ENCODE measurements at regions not wholly inside any gene's neighbourhood (a gene's known extent, or its start where the extent isn't known, plus 50 kb on each side); places are given as distances from the start of the nearest gene placed in this dataset.

DNA sequence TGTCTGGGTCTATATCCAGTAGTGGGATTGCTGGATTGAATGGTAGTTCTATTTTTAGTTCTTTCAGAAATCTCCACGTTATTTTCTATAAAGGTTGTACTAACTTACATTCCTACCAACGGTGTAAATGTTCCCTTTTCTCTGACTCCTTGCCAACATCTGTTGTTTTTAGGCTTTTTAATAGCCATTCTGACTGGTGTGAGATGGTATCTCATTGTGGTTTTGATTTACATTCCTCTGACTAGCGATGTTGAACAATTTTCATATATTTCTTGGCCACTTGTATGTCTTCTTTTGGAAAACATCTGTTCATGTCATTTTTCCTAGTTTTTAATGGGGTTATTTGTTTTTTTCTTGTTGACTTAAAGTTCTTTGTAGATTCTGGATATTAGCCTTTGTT is 99.3 kb downstream of the BMP2 start:
- H3K27me3 ChIP-seq (replicated peaks; ENCODE audit: insufficient read depth, low read length), result no peaks in the 10 kb centered on the region
- H3K27ac ChIP-seq (ENCODE audit: low read length), result no peak overlapping the region
- TF ChIP-seq EZH2 (optimal IDR thresholded peaks at IDR 0.05; ENCODE audit: low read depth, low read length), result no peak
- TF ChIP-seq, protein P1, sequence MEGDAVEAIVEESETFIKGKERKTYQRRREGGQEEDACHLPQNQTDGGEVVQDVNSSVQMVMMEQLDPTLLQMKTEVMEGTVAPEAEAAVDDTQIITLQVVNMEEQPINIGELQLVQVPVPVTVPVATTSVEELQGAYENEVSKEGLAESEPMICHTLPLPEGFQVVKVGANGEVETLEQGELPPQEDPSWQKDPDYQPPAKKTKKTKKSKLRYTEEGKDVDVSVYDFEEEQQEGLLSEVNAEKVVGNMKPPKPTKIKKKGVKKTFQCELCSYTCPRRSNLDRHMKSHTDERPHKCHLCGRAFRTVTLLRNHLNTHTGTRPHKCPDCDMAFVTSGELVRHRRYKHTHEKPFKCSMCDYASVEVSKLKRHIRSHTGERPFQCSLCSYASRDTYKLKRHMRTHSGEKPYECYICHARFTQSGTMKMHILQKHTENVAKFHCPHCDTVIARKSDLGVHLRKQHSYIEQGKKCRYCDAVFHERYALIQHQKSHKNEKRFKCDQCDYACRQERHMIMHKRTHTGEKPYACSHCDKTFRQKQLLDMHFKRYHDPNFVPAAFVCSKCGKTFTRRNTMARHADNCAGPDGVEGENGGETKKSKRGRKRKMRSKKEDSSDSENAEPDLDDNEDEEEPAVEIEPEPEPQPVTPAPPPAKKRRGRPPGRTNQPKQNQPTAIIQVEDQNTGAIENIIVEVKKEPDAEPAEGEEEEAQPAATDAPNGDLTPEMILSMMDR (IDR thresholded peaks at IDR 0.05; ENCODE audit: low read length), result no peak
- TF ChIP-seq EZH2phosphoT487 (IDR thresholded peaks at IDR 0.05; ENCODE audit: low read length), result no peak

DNA sequence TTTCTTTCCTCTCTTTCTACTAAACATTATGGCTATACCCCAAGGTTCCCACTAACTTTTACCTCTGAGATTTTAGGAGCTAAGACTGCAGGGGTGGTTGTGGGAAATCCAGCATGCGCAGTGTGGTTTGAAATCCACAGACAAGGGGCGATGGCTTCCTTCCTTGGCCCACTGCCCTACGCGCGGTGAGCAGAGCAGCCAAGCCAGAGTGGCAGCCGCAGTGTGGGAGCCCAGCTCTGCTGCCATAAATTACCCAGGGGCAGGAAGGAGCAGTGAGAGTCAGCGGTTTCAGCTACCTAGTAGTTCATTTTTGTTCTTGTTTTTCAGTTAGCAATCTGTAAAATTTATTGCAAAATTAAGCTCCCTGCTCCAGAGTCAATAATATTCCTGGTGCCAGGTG is 101.4 kb downstream of the BMP2 start:
- 0 out of 2 replicates have a peak, but pooled peaks cover 2% of the 10 kb centered on the region for H3F3A ChIP-seq (ENCODE audit: insufficient read depth, low read length)
- no peaks in the 10 kb centered on the region for H3K9me2 ChIP-seq (replicated peaks; ENCODE audit: insufficient read depth, low read length)
- no peaks in the 10 kb centered on the region for H4K20me1 ChIP-seq (ENCODE audit: insufficient read depth, low read length)
- H3K4me3 ChIP-seq (ENCODE audit: low read length), result no peak overlapping the region
- H3K4me2 ChIP-seq (ENCODE audit: low read depth, low read length), result peak overlapping the region; percentile 34
- no peaks in the 10 kb centered on the region for H3K79me2 ChIP-seq (ENCODE audit: low read length)
- no peak overlapping the region for H3K27ac ChIP-seq (ENCODE audit: low read length)
- H3K4me1 ChIP-seq (ENCODE audit: low read length), result peaks cover 23% of the 10 kb centered on the region
- H3K9ac ChIP-seq (ENCODE audit: low read length), result no peak overlapping the region
- H2AFZ ChIP-seq (ENCODE audit: low read length), result no peak overlapping the region
- no peaks in the 10 kb centered on the region for H3K27me3 ChIP-seq (replicated peaks; ENCODE audit: insufficient read depth, low read length)
- no peaks in the 10 kb centered on the region for H3K9me3 ChIP-seq (replicated peaks; ENCODE audit: insufficient read depth, low read length)
- TF ChIP-seq EZH2 (optimal IDR thresholded peaks at IDR 0.05; ENCODE audit: low read depth, low read length), result no peak
- TF ChIP-seq, protein P1 (IDR thresholded peaks at IDR 0.05; ENCODE audit: low read length), result no peak
- TF ChIP-seq EZH2phosphoT487 (IDR thresholded peaks at IDR 0.05; ENCODE audit: low read length), result no peak
- H3K36me3 ChIP-seq (replicated peaks; ENCODE audit: insufficient read depth, low read length), result no peaks in the 10 kb centered on the region
- DNase-seq, result peak; percentile 48

More for the DNA sequence above, 99.3 kb downstream of the BMP2 start:
- peaks cover 23% of the 10 kb centered on the region for H3K4me1 ChIP-seq (ENCODE audit: low read length)
- H3K9me2 ChIP-seq (replicated peaks; ENCODE audit: insufficient read depth, low read length), result no peaks in the 10 kb centered on the region
- H2AFZ ChIP-seq (ENCODE audit: low read length), result no peak overlapping the region
- H4K20me1 ChIP-seq (ENCODE audit: insufficient read depth, low read length), result no peaks in the 10 kb centered on the region
- H3K79me2 ChIP-seq (ENCODE audit: low read length), result no peaks in the 10 kb centered on the region
- 0 out of 2 replicates have a peak, but pooled peaks cover 2% of the 10 kb centered on the region for H3F3A ChIP-seq (ENCODE audit: insufficient read depth, low read length)
- H3K4me3 ChIP-seq (ENCODE audit: low read length), result no peak overlapping the region
- H3K36me3 ChIP-seq (replicated peaks; ENCODE audit: insufficient read depth, low read length), result no peaks in the 10 kb centered on the region
- no peak overlapping the region for H3K4me2 ChIP-seq (ENCODE audit: low read depth, low read length)
- no peak for DNase-seq
- no peak overlapping the region for H3K9ac ChIP-seq (ENCODE audit: low read length)
- no peaks in the 10 kb centered on the region for H3K9me3 ChIP-seq (replicated peaks; ENCODE audit: insufficient read depth, low read length)

DNA sequence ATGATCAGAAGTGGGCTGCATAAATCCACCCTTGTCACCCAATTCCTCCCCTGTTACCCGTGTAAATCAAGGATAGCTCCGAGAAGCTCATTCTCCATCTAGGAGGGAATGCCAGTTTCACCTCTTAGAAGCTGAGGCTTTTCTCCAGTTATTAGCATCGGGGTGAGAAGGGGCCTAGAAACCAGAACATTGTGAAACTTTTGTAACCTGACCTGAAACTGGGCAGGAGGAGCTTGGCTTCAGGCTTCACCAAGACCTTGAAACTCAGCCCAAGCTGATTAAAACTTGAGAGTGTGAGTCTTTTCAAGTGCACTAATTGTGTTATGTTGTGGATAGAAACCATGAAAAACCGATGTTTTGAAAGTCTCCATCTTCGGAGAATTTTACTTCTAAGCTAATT is 103.1 kb downstream of the BMP2 start:
- Histone ChIP-seq H3K79me2 (ENCODE audit: low read length) (no peaks in the 10 kb centered on the region), H3K9me2 (replicated peaks; ENCODE audit: insufficient read depth, low read length) (no peaks in the 10 kb centered on the region), H3K4me2 (ENCODE audit: low read depth, low read length) (peak overlapping the region; percentile 14), H3K36me3 (replicated peaks; ENCODE audit: insufficient read depth, low read length) (no peaks in the 10 kb centered on the region), H3K9ac (ENCODE audit: low read length) (no peak overlapping the region), H3K4me1 (ENCODE audit: low read length) (peaks cover 23% of the 10 kb centered on the region), H4K20me1 (ENCODE audit: insufficient read depth, low read length) (no peaks in the 10 kb centered on the region), H3K27me3 (replicated peaks; ENCODE audit: insufficient read depth, low read length) (no peaks in the 10 kb centered on the region), H3K4me3 (ENCODE audit: low read length) (no peak overlapping the region), H3K9me3 (replicated peaks; ENCODE audit: insufficient read depth, low read length) (no peaks in the 10 kb centered on the region), H2AFZ (ENCODE audit: low read length) (no peak overlapping the region), H3K27ac (ENCODE audit: low read length) (no peak overlapping the region), H3F3A (ENCODE audit: insufficient read depth, low read length) (0 out of 2 replicates have a peak, but pooled peaks cover 2% of the 10 kb centered on the region)
- no peak for TF ChIP-seq EZH2 (optimal IDR thresholded peaks at IDR 0.05; ENCODE audit: low read depth, low read length)
- TF ChIP-seq, protein P1 (IDR thresholded peaks at IDR 0.05; ENCODE audit: low read length), result no peak
- TF ChIP-seq EZH2phosphoT487 (IDR thresholded peaks at IDR 0.05; ENCODE audit: low read length), result no peak
- peak; percentile 75 for DNase-seq
